GM23338 (cell line): ENCODE measurements at regions not wholly inside any gene's neighbourhood (a gene's known extent, or its start where the extent isn't known, plus 50 kb on each side); places are given as distances from the start of the nearest gene placed in this dataset.

Experiments used
- ATAC-seq: fragments of 200-7000 bp; cut with Tn5 transposase; 3 replicates; pipeline ENCODE4 v1.9.1; 2020
- DNase-seq: peaks from one replicate; pipeline ENCODE4 v3.0.0-alpha.2; 2015; ENCODE audit warnings: low spot score
- H2AFZ ChIP-seq: fragments of 200-600 bp; sonication (generic); 2 replicates; pipeline ENCODE4 v1.8.0; 2016; ENCODE audit warnings: antibody characterized with exemption, mild to moderate bottlenecking, moderate library complexity
- H3F3A ChIP-seq: fragments of 200-600 bp; sonication (generic); replicated peaks from 2 replicates; pipeline ENCODE4 v1.8.0; 2017; ENCODE audit warnings: antibody characterized with exemption, mixed run types, low read depth
- H3K27ac ChIP-seq: fragments of 200-600 bp; sonication (generic); 2 replicates; pipeline ENCODE4 v1.6.1; 2016; ENCODE audit warnings: low read depth
- H3K27me3 ChIP-seq: fragments of 200-600 bp; sonication (generic); 2 replicates; pipeline ENCODE4 v1.8.0; 2016; ENCODE audit warnings: mild to moderate bottlenecking, mixed run types, moderate library complexity; ENCODE audit not compliant: insufficient read depth
- H3K36me3 ChIP-seq: fragments of 200-600 bp; sonication (generic); 2 replicates; pipeline ENCODE4 v1.8.0; 2016; ENCODE audit warnings: mild to moderate bottlenecking; ENCODE audit not compliant: insufficient read depth
- H3K4me1 ChIP-seq: fragments of 200-600 bp; sonication (generic); 2 replicates; pipeline ENCODE4 v1.8.0; 2016; ENCODE audit warnings: mild to moderate bottlenecking, moderate library complexity; ENCODE audit not compliant: insufficient read depth
- H3K4me2 ChIP-seq: fragments of 200-600 bp; sonication (generic); 2 replicates; pipeline ENCODE4 v1.7.1; 2017; ENCODE audit warnings: mixed run types
- H3K4me3 ChIP-seq: fragments of 200-600 bp; sonication (generic); 2 replicates; pipeline ENCODE4 v1.6.1; 2016; ENCODE audit warnings: mixed run types
- H3K79me2 ChIP-seq: fragments of 200-600 bp; sonication (generic); replicated peaks from 2 replicates; pipeline ENCODE4 v1.8.0; 2017; ENCODE audit warnings: mild to moderate bottlenecking; ENCODE audit not compliant: insufficient read depth
- H3K9me2 ChIP-seq: fragments of 200-600 bp; sonication (generic); 2 replicates; pipeline ENCODE4 v1.8.0; 2017; ENCODE audit not compliant: insufficient read depth
- H4K20me1 ChIP-seq: fragments of 200-600 bp; sonication (generic); replicated peaks from 2 replicates; pipeline ENCODE4 v1.8.0; 2017; ENCODE audit warnings: mild to moderate bottlenecking; ENCODE audit not compliant: insufficient read depth
- H3K27ac Mint-ChIP-seq: 2 replicates; pipeline ENCODE4 v1.8.0; 2020; ENCODE audit warnings: inconsistent platforms, mild to moderate bottlenecking, moderate library complexity, mixed read lengths
- H3K27me3 Mint-ChIP-seq: 3 replicates; pipeline ENCODE4 v1.8.0; 2022; ENCODE audit warnings: low read depth, mild to moderate bottlenecking, moderate library complexity, mixed read lengths, inconsistent platforms; ENCODE audit not compliant: insufficient read depth, poor library complexity
- H3K36me3 Mint-ChIP-seq: 3 replicates; pipeline ENCODE4 v1.8.0; 2021; ENCODE audit warnings: low read depth, mild to moderate bottlenecking, inconsistent platforms, moderate library complexity, mixed read lengths
- H3K4me1 Mint-ChIP-seq: 3 replicates; pipeline ENCODE4 v1.8.0; 2020; ENCODE audit warnings: mild to moderate bottlenecking, inconsistent platforms, mixed read lengths
- H3K4me3 Mint-ChIP-seq: 3 replicates; pipeline ENCODE4 v1.8.0; 2021; ENCODE audit warnings: moderate library complexity, mild to moderate bottlenecking, inconsistent platforms, mixed read lengths
- H3K9me3 Mint-ChIP-seq: 3 replicates; pipeline ENCODE4 v1.8.0; 2020; ENCODE audit warnings: moderate library complexity, mild to moderate bottlenecking, inconsistent platforms, mixed read lengths
- EZH2 ChIP-seq: fragments of 200-600 bp; sonication (generic); IDR thresholded peaks from one replicate; pipeline ENCODE4 v1.8.0; 2017; ENCODE audit warnings: antibody characterized with exemption, mild to moderate bottlenecking, low read depth; ENCODE audit not compliant: unreplicated experiment
- EZH2phosphoT487 ChIP-seq: fragments of 200-600 bp; sonication (generic); IDR thresholded peaks from one replicate; pipeline ENCODE4 v1.8.1; 2018; ENCODE audit warnings: antibody characterized with exemption; ENCODE audit not compliant: unreplicated experiment
- JUNB ChIP-seq: IDR thresholded peaks from one replicate; pipeline ENCODE4 v1.6.1; 2016; ENCODE audit warnings: antibody characterized with exemption; ENCODE audit not compliant: unreplicated experiment
- ZNF462 ChIP-seq: fragments of 250-450 bp; sonication (Bioruptor Pico); IDR thresholded peaks from 2 replicates; pipeline ENCODE4 v1.5.0; 2020; ENCODE audit warnings: mild to moderate bottlenecking, moderate library complexity

- TF ChIP-seq ZNF462: no peak
- no peak for TF ChIP-seq EZH2
- TF ChIP-seq JUNB: no peak
- TF ChIP-seq EZH2phosphoT487: no peak
Measured at GRCh38 chr1:96538883-96539282, 182.7 kb upstream of the PTBP2 start (continued).

- Histone ChIP-seq H4K20me1 (no peaks in the 10 kb centered on the region), H3F3A (no peaks in the 10 kb centered on the region), H3K79me2 (no peaks in the 10 kb centered on the region), H3K4me2 (no peak overlapping the region), H3K36me3 (no peaks in the 10 kb centered on the region), H3K9me2 (no peaks in the 10 kb centered on the region), H3K27ac (no peak overlapping the region), H3K4me3 (no peak overlapping the region), H2AFZ (no peak overlapping the region), H3K27me3 (no peaks in the 10 kb centered on the region), H3K4me1 (peaks cover 27% of the 10 kb centered on the region)
- no peak for TF ChIP-seq JUNB
- no peaks in the 10 kb centered on the region for H3K9me3 Mint-ChIP-seq
- peaks cover 40% of the 10 kb centered on the region for H3K4me1 Mint-ChIP-seq
- H3K4me3 Mint-ChIP-seq: no peak overlapping the region
- DNase-seq: no peak
- H3K27ac Mint-ChIP-seq: no peak overlapping the region
- H3K27me3 Mint-ChIP-seq: peaks cover 1% of the 10 kb centered on the region
- no peak for ATAC-seq
- no peaks in the 10 kb centered on the region; the same call in 2 of the 3 replicates for H3K36me3 Mint-ChIP-seq
Measured at GRCh38 chr1:96541491-96541890, 180.1 kb upstream of the PTBP2 start.
